ENCODE measurements at regions not wholly inside any gene's neighbourhood (a gene's known extent, or its start where the extent isn't known, plus 50 kb on each side); places are given as distances from the start of the nearest gene placed in this dataset.

GRCh38 chr3:111244760-111245159 lies 173.1 kb downstream of the NECTIN3 start:
- no peak for DNase-seq (ENCODE audit: low read depth)

GRCh38 chr3:111246967-111247760 lies 175.5 kb downstream of the NECTIN3 start:
- no peak for DNase-seq (ENCODE audit: low read depth)

- no peak for DNase-seq (ENCODE audit: low read depth)
Measured at GRCh38 chr3:111248406-111248805, 176.8 kb downstream of the NECTIN3 start.

GRCh38 chr3:111249421-111249820 lies 177.8 kb downstream of the NECTIN3 start:
- DNase-seq (ENCODE audit: low read depth): no peak

- no peak for DNase-seq (ENCODE audit: low read depth)
Measured at GRCh38 chr3:111252779-111253178, 181.2 kb downstream of the NECTIN3 start.

- DNase-seq (ENCODE audit: low read depth): no peak
Measured at GRCh38 chr3:111253733-111254132, 182.1 kb downstream of the NECTIN3 start.

GRCh38 chr3:111260878-111261277 lies 189.3 kb downstream of the NECTIN3 start:
- DNase-seq (ENCODE audit: low read depth): no peak

- DNase-seq (ENCODE audit: low read depth): no peak
Measured at GRCh38 chr3:111269777-111270176, 198.2 kb downstream of the NECTIN3 start.

- no peak for DNase-seq (ENCODE audit: low read depth)
Measured at GRCh38 chr3:111277226-111277625, 205.6 kb downstream of the NECTIN3 start.

- no peak for DNase-seq (ENCODE audit: low read depth)
Measured at GRCh38 chr3:111278959-111279358, 207.3 kb downstream of the NECTIN3 start.

GRCh38 chr3:111282024-111282423 lies 210.4 kb downstream of the NECTIN3 start:
- no peak for DNase-seq (ENCODE audit: low read depth)

GRCh38 chr3:111283165-111283564 lies 211.5 kb downstream of the NECTIN3 start:
- no peak for DNase-seq (ENCODE audit: low read depth)

GRCh38 chr3:111284503-111285183 lies 213.0 kb downstream of the NECTIN3 start:
- no peak for DNase-seq (ENCODE audit: low read depth)

- DNase-seq (ENCODE audit: low read depth): no peak
Measured at GRCh38 chr3:111285184-111285538, 213.5 kb downstream of the NECTIN3 start.

- DNase-seq (ENCODE audit: low read depth): no peak
Measured at GRCh38 chr3:111285694-111286093, 214.1 kb downstream of the NECTIN3 start.

- DNase-seq (ENCODE audit: low read depth): no peak
Measured at GRCh38 chr3:111286746-111287145, 215.1 kb downstream of the NECTIN3 start.

GRCh38 chr3:111292117-111292516 lies 220.5 kb downstream of the NECTIN3 start:
- DNase-seq (ENCODE audit: low read depth): no peak

GRCh38 chr3:111299192-111299615 lies 227.6 kb downstream of the NECTIN3 start:
- DNase-seq (ENCODE audit: low read depth): no peak

GRCh38 chr3:111301238-111301798 lies 229.7 kb downstream of the NECTIN3 start:
- no peak for DNase-seq (ENCODE audit: low read depth)

- DNase-seq (ENCODE audit: low read depth): no peak
Measured at GRCh38 chr3:111302063-111302462, 230.4 kb downstream of the NECTIN3 start.

- no peak for DNase-seq (ENCODE audit: low read depth)
Measured at GRCh38 chr3:111303760-111304159, 232.1 kb downstream of the NECTIN3 start.

GRCh38 chr3:111307676-111308075 lies 234.3 kb upstream of the CD96 start:
- no peak for DNase-seq (ENCODE audit: low read depth)

- no peak for DNase-seq (ENCODE audit: low read depth)
Measured at GRCh38 chr3:111311126-111311525, 230.9 kb upstream of the CD96 start.

Data from activated gamma-delta T cell treated with anti-CD3 and anti-CD28 coated beads, Interleukin-2, amount 50 U/mL, for 16 hours (primary cell).